GM12878 (cell line): ENCODE measurements at regions not wholly inside any gene's neighbourhood (a gene's known extent, or its start where the extent isn't known, plus 50 kb on each side); places are given as distances from the start of the nearest gene placed in this dataset.

Source experiments
- ATAC-seq: fragments of 200-7000 bp; cut with Tn5 transposase; 3 replicates; pipeline ENCODE4 v1.9.1; 2020; ENCODE audit warnings: mild to moderate bottlenecking, moderate library complexity
- BruUV-seq: library from RNA; stranded (reverse); fragments of 400-500 nt; replicated peaks from 2 replicates; lab custom pipeline; 2021; lab: Mats Ljungman, UMichigan
- CTCF ChIA-PET: fragments of 300-600 bp; sonication (Branson Sonifier 250); formaldehyde crosslinking; extraction: SDS; loops from one replicate; lab custom pipeline; 2021; ENCODE audit warnings: inconsistent platforms; lab: Yijun Ruan, JAX
- POLR2A ChIA-PET: fragments of 350-600 bp; formaldehyde crosslinking; extraction: SDS; loops from one replicate; lab custom pipeline; 2021; ENCODE audit warnings: inconsistent platforms; lab: Charles Lee
- RAD21 ChIA-PET: fragments of 300-600 bp; sonication (Branson Sonifier 250); formaldehyde crosslinking; loops from one replicate; lab custom pipeline; 2023; ENCODE audit warnings: antibody characterized with exemption; ENCODE audit not compliant: unreplicated experiment; lab: Charles Lee
- SMC1A ChIA-PET: fragments of 300-600 bp; sonication (Branson Sonifier 250); formaldehyde crosslinking; loops from one replicate; lab custom pipeline; 2023; ENCODE audit not compliant: unreplicated experiment, uncharacterized antibody; lab: Charles Lee
- DNase-seq: peaks from one replicate; pipeline ENCODE4 v3.0.0-alpha.2; 2011; ENCODE audit warnings: low read depth, low spot score
- FAIRE-seq: peaks from 3 replicates; lab custom pipeline; 2011; peaks lifted over from hg19 to GRCh38; lab: Jason Lieb, UNC
- H2AFZ ChIP-seq: 2 replicates; pipeline ENCODE4 v1.6.0; 2011; ENCODE audit warnings: low read depth, low read length, control low read depth; ENCODE audit not compliant: control insufficient read depth
- H3K27ac ChIP-seq: 2 replicates; pipeline ENCODE4 v1.5.1; 2011; ENCODE audit warnings: control low read depth; ENCODE audit not compliant: control insufficient read depth, insufficient read depth
- H3K27me3 ChIP-seq, 2 experiments: replicated peaks in 1 of 2; 2 replicates each; pipeline versions ENCODE4 v1.6.0 to v1.6.1; 2011; ENCODE audit warnings: low read length in 1 of 2; ENCODE audit not compliant: control insufficient read depth in 2 of 2, insufficient read depth in 2 of 2
- H3K36me3 ChIP-seq, 2 experiments: 2 replicates each; pipeline ENCODE4 v1.5.1; 2011; ENCODE audit warnings: low read length in 1 of 2; ENCODE audit not compliant: control insufficient read depth in 2 of 2, insufficient read depth in 2 of 2
- H3K4me1 ChIP-seq: 2 replicates; pipeline ENCODE4 v1.6.1; 2011; ENCODE audit warnings: mild to moderate bottlenecking, low read length, moderate library complexity, mixed read lengths; ENCODE audit not compliant: control insufficient read depth, insufficient read depth
- H3K4me2 ChIP-seq: 2 replicates; pipeline ENCODE4 v1.6.0; 2011; ENCODE audit warnings: control low read depth; ENCODE audit not compliant: control insufficient read depth, insufficient read depth
- H3K4me3 ChIP-seq: fragments of 200-600 bp; sonication (generic); 2 replicates; pipeline ENCODE4 v1.5.1; 2016
- H3K79me2 ChIP-seq: 2 replicates; pipeline ENCODE4 v1.6.0; 2011; ENCODE audit warnings: low read length; ENCODE audit not compliant: control insufficient read depth, insufficient read depth
- H3K9ac ChIP-seq: 2 replicates; pipeline ENCODE4 v1.8.0; 2011; ENCODE audit warnings: low read length, control low read depth, mixed read lengths; ENCODE audit not compliant: control insufficient read depth, insufficient read depth
- H3K9me3 ChIP-seq: replicated peaks from 3 replicates; pipeline ENCODE4 v1.5.1; 2011; ENCODE audit warnings: mild to moderate bottlenecking, low read length; ENCODE audit not compliant: control insufficient read depth, insufficient read depth
- H4K20me1 ChIP-seq: 2 replicates; pipeline ENCODE4 v1.6.0; 2011; ENCODE audit not compliant: control insufficient read depth, insufficient read depth
- BCLAF1 ChIP-seq: fragments of 450-650 bp; IDR thresholded peaks from 2 replicates; pipeline ENCODE4 v1.6.1; 2017; ENCODE audit warnings: antibody characterized with exemption, mild to moderate bottlenecking, moderate library complexity
- BRCA1 ChIP-seq: IDR thresholded peaks from 2 replicates; pipeline ENCODE4 v1.6.1; 2011; ENCODE audit warnings: low read depth, low read length, improper control_type of control experiment
- CEBPB ChIP-seq, 2 experiments: fragments of 150-350 bp in 1 of 2; IDR thresholded peaks; 2 replicates each; pipeline ENCODE4 v1.6.1; 2012 to 2014; ENCODE audit warnings: low read depth in 2 of 2, low read length in 2 of 2, borderline replicate concordance in 1 of 2, inconsistent platforms in 1 of 2
- EGR1 ChIP-seq, 2 experiments: IDR thresholded peaks; 1 replicate in 1 of 2; 2 replicates in 1 of 2; pipeline ENCODE4 v1.6.1; 2011 to 2012; ENCODE audit warnings: low read depth in 2 of 2, low read length in 2 of 2, borderline replicate concordance in 1 of 2, mild to moderate bottlenecking in 1 of 2, moderate library complexity in 1 of 2
- HCFC1 ChIP-seq: fragments of 150-350 bp; IDR thresholded peaks from 2 replicates; pipeline ENCODE4 v1.6.1; 2014; ENCODE audit warnings: low read length
- NFIC ChIP-seq: IDR thresholded peaks from 2 replicates; pipeline ENCODE4 v1.6.1; 2012; ENCODE audit warnings: low read depth, mild to moderate bottlenecking, inconsistent platforms, low read length, moderate library complexity
- NKRF ChIP-seq: fragments of 450-650 bp; conservative IDR thresholded peaks from 2 replicates; pipeline ENCODE4 v1.6.1; 2017; ENCODE audit warnings: mild to moderate bottlenecking, moderate library complexity
- TCF12 ChIP-seq: IDR thresholded peaks from 2 replicates; pipeline ENCODE4 v1.6.1; 2011; ENCODE audit warnings: low read depth, mild to moderate bottlenecking, low read length
- TCF3 ChIP-seq: IDR thresholded peaks from 2 replicates; pipeline ENCODE4 v1.6.1; 2012; ENCODE audit warnings: low read depth, mild to moderate bottlenecking, low read length, borderline replicate concordance; ENCODE audit not compliant: insufficient read depth
- WRNIP1 ChIP-seq: IDR thresholded peaks from 2 replicates; pipeline ENCODE4 v1.6.1; 2011; ENCODE audit warnings: low read depth, low read length, improper control_type of control experiment, borderline replicate concordance
- ZNF622 ChIP-seq: fragments of 450-650 bp; IDR thresholded peaks from 2 replicates; pipeline ENCODE4 v1.6.1; 2017; ENCODE audit warnings: mild to moderate bottlenecking, inconsistent platforms
- ZSCAN29 ChIP-seq: fragments of 450-650 bp; IDR thresholded peaks from 2 replicates; pipeline ENCODE4 v1.6.1; 2017; ENCODE audit warnings: mild to moderate bottlenecking, moderate library complexity
- in situ Hi-C: fragments of 300-500 bp; cut with MboI; formaldehyde crosslinking; loops from 9 replicates; pipeline ENCODE4 v1.14.3; 2018; ENCODE audit warnings: mixed read lengths
- intact Hi-C: fragments of 100-400 bp; cut with micrococcal nuclease; formaldehyde crosslinking; loops from one replicate; pipeline ENCODE4 v1.14.2; 2022; ENCODE audit not compliant: unreplicated experiment

DNA sequence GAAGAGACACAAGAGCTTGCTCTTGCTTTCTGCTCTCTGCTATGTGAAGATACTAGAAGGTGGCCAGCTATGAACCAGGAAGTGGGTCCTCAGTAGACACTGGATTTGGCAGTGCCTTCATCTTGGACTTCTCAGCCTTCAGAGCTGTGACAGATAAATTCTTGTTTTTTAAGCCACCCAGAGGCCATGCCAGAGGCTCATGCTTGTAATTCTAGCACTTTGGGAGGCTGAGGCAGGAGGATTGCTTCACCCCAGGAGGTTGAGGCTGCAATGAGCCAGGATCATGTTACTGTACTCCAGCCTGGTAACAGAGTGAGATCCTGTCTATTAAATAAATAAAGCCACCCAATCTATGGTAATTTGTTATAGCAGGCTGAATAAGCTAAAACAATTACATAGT is 185.5 kb upstream of the SALL4 start:
- RAD21 ChIA-PET, result no interaction called here
- H3K9ac ChIP-seq, result no peak overlapping the region
- no peak for ATAC-seq
- no peak for TF ChIP-seq TCF3
- TF ChIP-seq EGR1 (IDR thresholded peaks at IDR 0.05; ENCODE audit: borderline replicate concordance in 1 of 2, low read depth in 2 of 2, low read length in 2 of 2), result no peak
- TF ChIP-seq BCLAF1, result no peak
- TF ChIP-seq WRNIP1, result no peak
- no peak for TF ChIP-seq NKRF
- TF ChIP-seq ZSCAN29, result no peak
- TF ChIP-seq HCFC1, result no peak
- no peak for TF ChIP-seq CEBPB (IDR thresholded peaks at IDR 0.05; ENCODE audit: borderline replicate concordance in 1 of 2, low read depth in 2 of 2, low read length in 2 of 2)
- no peak for TF ChIP-seq TCF12
- no peak for TF ChIP-seq ZNF622
- no peak for TF ChIP-seq BRCA1
- TF ChIP-seq NFIC, result no peak
- H3K79me2 ChIP-seq, result no peaks in the 10 kb centered on the region
- no peak for FAIRE-seq
- intact Hi-C loops, result no loop called here
- DNase-seq, result no peak
- SMC1A ChIA-PET, result no interaction called here
- no peaks in the 10 kb centered on the region for H3K9me3 ChIP-seq
- no peak overlapping the region for H2AFZ ChIP-seq
- POLR2A ChIA-PET, result no interaction called here
- no peaks in the 10 kb centered on the region for H3K36me3 ChIP-seq
- CTCF ChIA-PET, result no interaction called here
- H3K4me2 ChIP-seq, result no peak overlapping the region
- no peak overlapping the region for H3K27ac ChIP-seq
- in situ Hi-C loops, result no loop called here
- BruUV-seq, result no TSS peak
- H3K4me1 ChIP-seq, result no peaks in the 10 kb centered on the region
- no peaks in the 10 kb centered on the region for H3K27me3 ChIP-seq
- H3K4me3 ChIP-seq, result no peak overlapping the region
- no peaks in the 10 kb centered on the region for H4K20me1 ChIP-seq
